GM10266 (cell line): ENCODE measurements at regions not wholly inside any gene's neighbourhood (a gene's known extent, or its start where the extent isn't known, plus 50 kb on each side); places are given as distances from the start of the nearest gene placed in this dataset.
"Not testable (repeated sequence)": the region's sequence is repeated elsewhere in the genome, so short reads cannot be mapped to it uniquely, and the experiment has no call there.

ENCODE experiments used
- DNase-seq: peaks from one replicate; pipeline ENCODE4 v3.0.0; 2012; ENCODE audit errors: extremely low spot score
- CTCF ChIP-seq: IDR thresholded peaks from 2 replicates; pipeline ENCODE4 v1.5.1; 2012; ENCODE audit warnings: mild to moderate bottlenecking, low read depth; ENCODE audit not compliant: control insufficient read depth, insufficient read depth; ENCODE audit errors: missing control alignments

GRCh38 chrX:137178392-137178791, 144.6 kb upstream of the GPR101 start:
- DNase-seq = no peak
- TF ChIP-seq CTCF = no peak

GRCh38 chrX:137172317-137172948, 138.6 kb upstream of the GPR101 start:
- no peak for TF ChIP-seq CTCF
- no peak for DNase-seq

GRCh38 chrX:137171626-137172025, 137.8 kb upstream of the GPR101 start:
- no peak for DNase-seq
- TF ChIP-seq CTCF = no peak

GRCh38 chrX:137166591-137166990, 132.8 kb upstream of the GPR101 start:
- peak; percentile 7 for TF ChIP-seq CTCF
- no peak for DNase-seq

- no peak for TF ChIP-seq CTCF
- no peak for DNase-seq
These were observed 130.5 kb upstream of the GPR101 start for GRCh38 chrX:137164329-137164728.

- no peak for DNase-seq
- TF ChIP-seq CTCF = no peak
These were observed 117.6 kb upstream of the GPR101 start for GRCh38 chrX:137151403-137151802.

- no peak for TF ChIP-seq CTCF
- no peak for DNase-seq
These were observed 110.1 kb upstream of the GPR101 start for GRCh38 chrX:137143864-137144263.

GRCh38 chrX:137122651-137123050, 88.9 kb upstream of the GPR101 start:
- DNase-seq = not testable (repeated sequence)
